H1 (cell line): ENCODE measurements at regions not wholly inside any gene's neighbourhood (a gene's known extent, or its start where the extent isn't known, plus 50 kb on each side); places are given as distances from the start of the nearest gene placed in this dataset.

Experiments used
- CTCF ChIA-PET: fragments of 300-600 bp; sonication (Branson Sonifier 250); formaldehyde crosslinking; loops from one replicate; lab custom pipeline; 2021; ENCODE audit not compliant: partially characterized antibody; lab: Charles Lee
- POLR2A ChIA-PET: fragments of 300-600 bp; sonication (Branson Sonifier 250); formaldehyde crosslinking; loops from one replicate; lab custom pipeline; 2021; ENCODE audit warnings: inconsistent platforms; ENCODE audit not compliant: partially characterized antibody; lab: Charles Lee
- DNase-seq, 2 experiments: peaks; one replicate each; pipeline versions ENCODE4 v3.0.0 to v3.0.0-alpha.2; 2010 to 2022; ENCODE audit warnings: low spot score in 2 of 2, low read depth in 1 of 2, mixed read lengths in 1 of 2
- FAIRE-seq: peaks from 2 replicates; lab custom pipeline; 2011; peaks lifted over from hg19 to GRCh38; lab: Jason Lieb, UNC
- H2AFZ ChIP-seq: 2 replicates; pipeline ENCODE4 v1.8.1; 2012; ENCODE audit warnings: low read length, inconsistent platforms
- H2AK5ac ChIP-seq: 2 replicates; pipeline ENCODE4 v1.6.1; 2013; ENCODE audit warnings: low read depth, low read length
- H2BK120ac ChIP-seq: replicated peaks from 2 replicates; pipeline ENCODE3; 2013; ENCODE audit warnings: low read depth, low read length, inconsistent platforms
- H2BK12ac ChIP-seq: 2 replicates; pipeline ENCODE4 v1.6.1; 2013; ENCODE audit warnings: low read depth, low read length
- H2BK15ac ChIP-seq: 2 replicates; pipeline ENCODE4 v1.6.1; 2013; ENCODE audit warnings: low read length
- H2BK20ac ChIP-seq: 2 replicates; pipeline ENCODE4 v1.6.1; 2013; ENCODE audit warnings: low read length
- H2BK5ac ChIP-seq: 2 replicates; pipeline ENCODE4 v1.6.1; 2013; ENCODE audit warnings: low read depth, low read length
- H3K14ac ChIP-seq: 2 replicates; pipeline ENCODE4 v1.6.1; 2013; ENCODE audit warnings: inconsistent platforms; ENCODE audit not compliant: insufficient read length
- H3K18ac ChIP-seq: 2 replicates; pipeline ENCODE4 v1.6.1; 2013; ENCODE audit warnings: low read length; ENCODE audit errors: extremely low read depth
- H3K23ac ChIP-seq: 2 replicates; pipeline ENCODE4 v1.6.1; 2013; ENCODE audit warnings: inconsistent platforms; ENCODE audit not compliant: insufficient read length
- H3K23me2 ChIP-seq: 2 replicates; pipeline ENCODE4 v1.6.1; 2013; ENCODE audit warnings: low read depth, low read length
- H3K27ac ChIP-seq: 2 replicates; pipeline ENCODE4 v1.6.1; 2011; ENCODE audit warnings: low read depth, low read length, inconsistent platforms
- H3K27me3 ChIP-seq, 4 experiments: replicated peaks in 1 of 4; 1 replicate in 1 of 4; 2 replicates in 3 of 4; pipeline versions ENCODE4 v1.6.1 to v1.8.1; 2011 to 2013; ENCODE audit warnings: low read length in 3 of 4, mild to moderate bottlenecking in 3 of 4, inconsistent platforms in 2 of 4, mixed read lengths in 2 of 4, moderate library complexity in 1 of 4; ENCODE audit not compliant: control insufficient read depth in 3 of 4, insufficient read depth in 3 of 4; ENCODE audit errors: extremely low read depth in 1 of 4
- H3K36me3 ChIP-seq, 4 experiments: 2 replicates each; pipeline versions ENCODE4 v1.6.1 to v1.8.1; 2011 to 2013; ENCODE audit warnings: mild to moderate bottlenecking in 4 of 4, low read length in 3 of 4, moderate library complexity in 2 of 4, control low read depth in 1 of 4, inconsistent platforms in 1 of 4; ENCODE audit not compliant: insufficient read depth in 4 of 4, control insufficient read depth in 2 of 4
- H3K4ac ChIP-seq: replicated peaks from 2 replicates; pipeline ENCODE3; 2013; ENCODE audit warnings: low read length, low read depth, mixed read lengths, inconsistent platforms; ENCODE audit not compliant: insufficient read length
- H3K4me1 ChIP-seq, 4 experiments: replicated peaks in 1 of 4; 1 replicate in 1 of 4; 2 replicates in 3 of 4; pipeline versions ENCODE4 v1.6.1 to v1.8.1; 2011 to 2013; ENCODE audit warnings: low read length in 3 of 4, inconsistent platforms in 2 of 4, mixed read lengths in 1 of 4; ENCODE audit not compliant: insufficient read depth in 4 of 4, control insufficient read depth in 3 of 4
- H3K4me2 ChIP-seq, 2 experiments: 2 replicates each; pipeline versions ENCODE4 v1.6.1 to v1.8.1; 2011 to 2013; ENCODE audit warnings: low read depth in 2 of 2, low read length in 2 of 2, control low read depth in 1 of 2, inconsistent platforms in 1 of 2, mild to moderate bottlenecking in 1 of 2; ENCODE audit not compliant: insufficient read depth in 1 of 2
- H3K4me3 ChIP-seq, 4 experiments: fragments of 200-600, 300-600 bp in 1 of 4; sonication (generic), shearing (Covaris generic), sonication (Bioruptor Twin) in 1 of 4; 2 replicates each; pipeline versions ENCODE4 v1.5.1 to v1.8.1; 2011 to 2016; ENCODE audit warnings: low read length in 4 of 4, low read depth in 3 of 4, control low read depth in 2 of 4, inconsistent platforms in 2 of 4, mild to moderate bottlenecking in 2 of 4, mixed read lengths in 1 of 4, moderate library complexity in 1 of 4; ENCODE audit not compliant: insufficient read depth in 2 of 4; ENCODE audit errors: extremely low read depth in 1 of 4
- H3K56ac ChIP-seq: replicated peaks from 2 replicates; pipeline ENCODE3; 2013; ENCODE audit warnings: low read depth, mild to moderate bottlenecking, mixed read lengths, low read length, inconsistent platforms; ENCODE audit not compliant: insufficient read length
- H3K79me1 ChIP-seq: 2 replicates; pipeline ENCODE4 v1.6.1; 2013; ENCODE audit warnings: low read depth, low read length, control low read depth
- H3K79me2 ChIP-seq, 2 experiments: 2 replicates each; pipeline versions ENCODE4 v1.6.1 to v1.8.1; 2012 to 2013; ENCODE audit warnings: low read length in 2 of 2, mild to moderate bottlenecking in 2 of 2, inconsistent platforms in 1 of 2; ENCODE audit not compliant: insufficient read depth in 2 of 2, control insufficient read depth in 1 of 2
- H3K9ac ChIP-seq, 4 experiments: replicated peaks in 1 of 4; 1 replicate in 1 of 4; 2 replicates in 3 of 4; pipeline versions ENCODE4 v1.6.1 to v1.8.1; 2011 to 2013; ENCODE audit warnings: low read depth in 3 of 4, low read length in 3 of 4, control low read depth in 2 of 4, mild to moderate bottlenecking in 2 of 4, moderate library complexity in 2 of 4, inconsistent platforms in 1 of 4; ENCODE audit errors: extremely low read depth in 1 of 4
- H3K9me3 ChIP-seq, 2 experiments: 2 replicates each; pipeline versions ENCODE4 v1.6.1 to v1.8.1; 2012 to 2013; ENCODE audit warnings: mild to moderate bottlenecking in 2 of 2, moderate library complexity in 2 of 2, control low read depth in 1 of 2, inconsistent platforms in 1 of 2, low read depth in 1 of 2, low read length in 1 of 2, mixed read lengths in 1 of 2; ENCODE audit not compliant: insufficient read depth in 2 of 2
- H4K20me1 ChIP-seq, 2 experiments: replicated peaks in 1 of 2; 2 replicates each; pipeline versions ENCODE3 to v1.8.1; 2011 to 2013; ENCODE audit warnings: inconsistent platforms in 2 of 2, low read length in 2 of 2, mild to moderate bottlenecking in 1 of 2; ENCODE audit not compliant: insufficient read depth in 2 of 2, control insufficient read depth in 1 of 2
- H4K5ac ChIP-seq: 2 replicates; pipeline ENCODE4 v1.6.1; 2013; ENCODE audit warnings: low read length, low read depth, mixed read lengths, inconsistent platforms; ENCODE audit not compliant: insufficient read length
- H4K8ac ChIP-seq: 2 replicates; pipeline ENCODE4 v1.8.0; 2013; ENCODE audit warnings: mild to moderate bottlenecking, moderate library complexity, low read length, inconsistent platforms; ENCODE audit not compliant: insufficient read depth; ENCODE audit errors: extremely low read depth
- H4K91ac ChIP-seq: replicated peaks from 2 replicates; pipeline ENCODE3; 2013; ENCODE audit warnings: low read length, mixed read lengths, inconsistent platforms; ENCODE audit not compliant: insufficient read length
- CBX5 ChIP-seq: fragments of 300-800, 300-1000 bp; sonication (generic); IDR thresholded peaks from 2 replicates; pipeline ENCODE4 v1.7.1; 2016; ENCODE audit warnings: antibody characterized with exemption, low read length, low read depth
- E2F6 ChIP-seq: IDR thresholded peaks from 2 replicates; pipeline ENCODE4 v1.6.1; 2012; ENCODE audit warnings: inconsistent platforms
- EP300 ChIP-seq, 2 experiments: IDR thresholded peaks; 1 replicate in 1 of 2; 2 replicates in 1 of 2; pipeline ENCODE4 v1.6.1; 2011 to 2012; ENCODE audit warnings: low read depth in 2 of 2, low read length in 2 of 2, mild to moderate bottlenecking in 2 of 2, borderline replicate concordance in 1 of 2, inconsistent platforms in 1 of 2, moderate library complexity in 1 of 2
- MAFK ChIP-seq: IDR thresholded peaks from 2 replicates; pipeline ENCODE4 v1.6.1; 2012; ENCODE audit warnings: low read depth, mild to moderate bottlenecking, improper control_type of control experiment, low read length
- POLR2AphosphoS5 ChIP-seq: IDR thresholded peaks from 2 replicates; pipeline ENCODE4 v1.6.1; 2011; ENCODE audit warnings: low read depth, low read length
- RNF2 ChIP-seq: fragments of 200-900, 300-1000 bp; sonication (generic); IDR thresholded peaks from 2 replicates; pipeline ENCODE4 v1.7.1; 2016; ENCODE audit warnings: borderline replicate concordance, low read depth, mild to moderate bottlenecking, antibody characterized with exemption, low read length; ENCODE audit not compliant: poor library complexity, severe bottlenecking; ENCODE audit errors: missing control alignments
- SAP30 ChIP-seq: fragments of 300-600 bp; sonication (generic); IDR thresholded peaks from 2 replicates; pipeline ENCODE4 v1.7.1; 2012; ENCODE audit warnings: low read length, moderate library complexity, mild to moderate bottlenecking, inconsistent platforms; ENCODE audit not compliant: insufficient read depth, insufficient replicate concordance
- WGBS, 2 experiments: shearing (Covaris generic) in 1 of 2; methylation state at CpG; one replicate each; pipeline versions ENCODE4 v1.1.6 to v1.1.7; 2013 to 2015; ENCODE audit warnings: low lambda C conversion rate in 2 of 2, mixed read lengths in 2 of 2, inconsistent platforms in 1 of 2, low coverage in 1 of 2, missing lambda C conversion rate in 1 of 2; ENCODE audit not compliant: insufficient replicate concordance in 2 of 2, insufficient coverage in 1 of 2, insufficient read length in 1 of 2; ENCODE audit errors: extremely low coverage in 1 of 2, missing lambda C conversion rate in 1 of 2; 5-methylcytosine and 5-hydroxymethylcytosine counted together

DNA sequence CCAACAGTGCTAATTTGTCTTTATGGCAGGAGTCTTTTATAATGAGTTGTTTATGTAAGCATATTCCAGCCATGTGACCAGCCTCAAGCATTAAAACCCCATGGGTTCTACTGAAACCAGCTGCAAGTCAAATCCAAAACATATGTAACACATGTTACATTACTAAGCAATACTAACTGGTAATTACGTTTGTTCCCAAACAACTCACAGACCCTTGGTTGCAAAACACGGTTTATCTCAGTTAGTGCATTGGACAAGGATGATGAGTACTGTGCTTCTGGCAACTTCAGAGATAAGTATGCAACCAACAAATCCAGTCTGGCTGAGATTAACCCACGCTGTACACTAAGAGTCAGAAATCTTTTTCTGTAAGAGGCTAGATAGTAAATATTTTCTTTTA lies 110.1 kb upstream of the FAR2 start:
- TF ChIP-seq POLR2AphosphoS5 (no peak), SAP30 (no peak), E2F6 (no peak), EP300 (IDR thresholded peaks at IDR 0.05; ENCODE audit: borderline replicate concordance in 1 of 2, low read depth in 2 of 2, low read length in 2 of 2) (no peak), RNF2 (no peak), MAFK (no peak), CBX5 (no peak)

More for the DNA sequence above, 110.1 kb upstream of the FAR2 start:
- Histone ChIP-seq H3K27me3 (no peaks in the 10 kb centered on the region), H3K4me3 (no peak overlapping the region), H2BK15ac (no peak overlapping the region), H4K20me1 (no peaks in the 10 kb centered on the region), H3K9me3 (no peaks in the 10 kb centered on the region), H4K91ac (no peak overlapping the region), H3K4me2 (no peak overlapping the region), H3K79me2 (no peaks in the 10 kb centered on the region), H3K18ac (no peak overlapping the region), H3K4ac (no peak overlapping the region), H3K79me1 (no peaks in the 10 kb centered on the region), H2AK5ac (no peak overlapping the region), H4K8ac (no peak overlapping the region), H4K5ac (no peak overlapping the region), H2BK12ac (no peak overlapping the region), H2AFZ (no peak overlapping the region), H3K9ac (no peak overlapping the region), H3K27ac (no peak overlapping the region), H3K56ac (no peak overlapping the region), H2BK120ac (no peak overlapping the region), H3K23me2 (no peaks in the 10 kb centered on the region), H3K14ac (no peak overlapping the region), H3K36me3 (no peaks in the 10 kb centered on the region), H3K23ac (no peak overlapping the region), H3K4me1 (no peaks in the 10 kb centered on the region), H2BK5ac (no peak overlapping the region), H2BK20ac (no peak overlapping the region)
- ChIA-PET POLR2A (no interaction called here), CTCF (interaction anchor here (1.9 kb wide), 1 partner anchor 15 kb away, joined by 6 read pairs; no protein-coding TSS in a partner anchor)
- FAIRE-seq (no peak), DNase-seq (no peak)
- WGBS, 2 experiments: 61% methylated on average over 3 of the region's 3 CpGs; no CpG with 5 or more reads in 1 of the 2 experiments
